Globus pallidus (tissue), 1 donor: ENCODE measurements at regions not wholly inside any gene's neighbourhood (a gene's known extent, or its start where the extent isn't known, plus 50 kb on each side); places are given as distances from the start of the nearest gene placed in this dataset.
A peak's percentile ranks its signal among the peaks of the same experiment; 100 is the strongest.

Source experiments
- DNase-seq: peaks from one replicate; pipeline ENCODE4 v3.0.0-alpha.2; 2015; ENCODE audit warnings: low spot score

- no peak for DNase-seq
These were observed 52.2 kb downstream of the FAT3 start for GRCh38 chr11:92276773-92277172.

- no peak for DNase-seq
These were observed 53.3 kb downstream of the FAT3 start for GRCh38 chr11:92277871-92278270.

GRCh38 chr11:92278791-92279433 lies 54.3 kb downstream of the FAT3 start:
- no peak for DNase-seq

DNA sequence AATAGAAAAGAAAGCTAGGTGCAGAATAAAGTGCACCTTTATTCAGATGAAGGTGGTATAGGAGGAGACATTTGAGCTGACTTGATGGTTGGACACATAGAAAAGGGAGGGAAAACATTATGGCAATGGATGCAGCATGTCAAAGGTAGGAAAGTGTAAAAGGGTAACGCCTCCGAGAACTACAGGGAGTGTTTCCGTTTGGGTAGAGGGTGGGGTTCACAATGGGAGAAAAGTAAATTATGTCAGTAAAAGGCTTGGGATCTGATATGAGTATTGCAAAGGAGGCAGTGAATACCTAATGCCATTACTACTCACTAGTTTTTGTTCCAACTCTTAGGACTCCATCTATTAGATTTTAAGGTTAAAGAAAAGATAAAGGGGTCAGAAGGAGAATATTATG lies 59.5 kb downstream of the FAT3 start:
- no peak for DNase-seq

GRCh38 chr11:92284558-92284957 lies 59.9 kb downstream of the FAT3 start:
- DNase-seq: no peak

DNA sequence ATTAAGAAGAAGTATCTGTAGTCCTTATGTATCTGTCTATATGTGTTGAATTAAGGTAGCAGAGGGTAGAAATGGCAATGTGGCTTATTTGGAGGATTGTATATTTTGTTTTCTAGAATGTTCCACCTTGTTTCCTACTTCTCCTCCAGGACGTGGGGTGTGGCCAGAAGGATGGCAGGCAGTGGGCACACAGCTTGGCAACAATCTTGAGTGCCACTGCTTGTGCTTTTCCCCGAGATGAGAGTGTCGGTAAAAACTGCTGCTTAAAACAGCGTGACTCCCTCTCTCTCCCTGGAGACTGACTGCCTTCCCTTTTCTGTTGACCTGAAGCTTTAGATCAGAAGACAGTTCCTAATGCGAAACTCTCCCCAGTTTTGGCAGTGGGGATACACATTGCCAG lies 61.2 kb downstream of the FAT3 start:
- no peak for DNase-seq

GRCh38 chr11:92286709-92287108 lies 62.1 kb downstream of the FAT3 start:
- DNase-seq: no peak

- DNase-seq: no peak
These were observed 70.8 kb downstream of the FAT3 start for GRCh38 chr11:92295175-92296137.

DNA sequence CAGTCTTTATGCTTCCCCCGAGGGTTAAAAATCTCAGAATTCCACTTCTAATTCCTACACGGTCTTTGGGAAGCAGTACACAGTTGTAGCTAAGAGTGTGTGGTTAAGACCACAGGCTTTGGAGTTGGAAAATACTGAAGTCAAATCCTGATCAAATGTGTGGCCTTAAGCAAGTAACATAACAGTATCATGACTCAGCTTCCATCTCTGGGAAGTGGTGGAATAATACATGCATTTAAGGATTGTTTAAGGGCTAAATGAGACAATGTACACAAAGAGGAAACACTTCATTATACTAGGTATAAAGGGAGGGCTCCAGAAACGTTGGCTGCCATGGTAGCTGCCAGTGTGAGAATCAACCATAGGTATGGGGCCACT lies 71.5 kb downstream of the FAT3 start:
- DNase-seq: no peak

- no peak for DNase-seq
These were observed 73.2 kb downstream of the FAT3 start for GRCh38 chr11:92297567-92298553.

DNA sequence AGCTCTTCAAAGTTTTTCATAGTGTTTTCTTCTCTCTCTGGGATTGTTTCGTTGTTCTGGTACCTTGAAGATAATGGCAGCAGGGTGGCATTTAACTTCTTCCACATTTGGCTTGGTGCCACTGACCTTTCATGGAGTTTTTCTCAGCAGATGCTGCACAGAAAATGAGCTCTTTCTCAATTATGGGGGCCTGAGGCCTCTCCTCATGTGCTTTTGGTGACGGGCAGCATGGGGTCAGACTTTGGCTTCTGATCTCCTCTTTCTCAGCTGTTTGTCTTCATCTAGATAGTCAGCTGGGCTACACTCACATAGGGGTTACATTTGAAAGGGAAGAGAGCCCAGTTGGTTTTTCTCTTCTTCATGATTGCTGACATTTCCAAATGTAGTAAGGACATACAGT lies 76.3 kb downstream of the FAT3 start:
- DNase-seq: no peak

DNA sequence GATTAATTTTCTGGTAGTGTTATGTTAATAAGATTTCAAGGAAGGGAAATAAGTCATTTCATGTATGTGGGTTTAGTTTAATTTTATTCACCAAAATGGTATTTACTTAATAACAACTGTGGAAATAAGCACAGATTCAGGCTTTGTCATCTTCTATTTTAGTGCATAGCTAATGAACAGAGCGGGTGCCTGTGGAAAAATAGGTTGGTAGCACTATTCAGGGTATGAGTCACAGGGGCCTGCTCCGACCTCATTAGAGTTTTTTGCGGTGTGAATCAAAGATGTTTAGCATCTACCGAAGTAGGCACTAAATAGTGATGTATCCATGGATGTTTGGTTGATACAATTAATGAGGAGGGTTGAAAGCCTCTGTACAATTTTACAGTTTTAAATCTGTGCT lies 78.2 kb downstream of the FAT3 start:
- no peak for DNase-seq

GRCh38 chr11:92304271-92304670 lies 79.7 kb downstream of the FAT3 start:
- DNase-seq: no peak

GRCh38 chr11:92306966-92307510 lies 82.4 kb downstream of the FAT3 start:
- no peak for DNase-seq

DNA sequence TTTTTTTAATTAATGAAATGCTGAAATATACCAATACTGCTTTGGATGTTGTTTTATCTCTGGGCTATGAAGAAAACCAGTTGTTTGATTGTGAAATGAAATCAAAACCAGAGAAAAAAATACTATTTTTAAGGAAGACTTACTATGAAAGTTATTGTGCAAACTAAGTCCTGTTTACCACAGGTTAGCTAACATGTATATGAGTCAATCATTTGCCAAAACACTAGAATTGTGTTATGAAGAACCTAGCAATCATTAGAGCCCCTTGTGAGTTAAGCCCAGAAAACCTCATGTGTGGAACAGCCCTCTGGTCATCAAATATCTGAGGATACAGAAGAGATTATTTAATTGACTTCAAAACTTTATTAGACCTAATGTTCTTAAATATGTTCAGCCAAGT lies 83.7 kb downstream of the FAT3 start:
- no peak for DNase-seq

DNA sequence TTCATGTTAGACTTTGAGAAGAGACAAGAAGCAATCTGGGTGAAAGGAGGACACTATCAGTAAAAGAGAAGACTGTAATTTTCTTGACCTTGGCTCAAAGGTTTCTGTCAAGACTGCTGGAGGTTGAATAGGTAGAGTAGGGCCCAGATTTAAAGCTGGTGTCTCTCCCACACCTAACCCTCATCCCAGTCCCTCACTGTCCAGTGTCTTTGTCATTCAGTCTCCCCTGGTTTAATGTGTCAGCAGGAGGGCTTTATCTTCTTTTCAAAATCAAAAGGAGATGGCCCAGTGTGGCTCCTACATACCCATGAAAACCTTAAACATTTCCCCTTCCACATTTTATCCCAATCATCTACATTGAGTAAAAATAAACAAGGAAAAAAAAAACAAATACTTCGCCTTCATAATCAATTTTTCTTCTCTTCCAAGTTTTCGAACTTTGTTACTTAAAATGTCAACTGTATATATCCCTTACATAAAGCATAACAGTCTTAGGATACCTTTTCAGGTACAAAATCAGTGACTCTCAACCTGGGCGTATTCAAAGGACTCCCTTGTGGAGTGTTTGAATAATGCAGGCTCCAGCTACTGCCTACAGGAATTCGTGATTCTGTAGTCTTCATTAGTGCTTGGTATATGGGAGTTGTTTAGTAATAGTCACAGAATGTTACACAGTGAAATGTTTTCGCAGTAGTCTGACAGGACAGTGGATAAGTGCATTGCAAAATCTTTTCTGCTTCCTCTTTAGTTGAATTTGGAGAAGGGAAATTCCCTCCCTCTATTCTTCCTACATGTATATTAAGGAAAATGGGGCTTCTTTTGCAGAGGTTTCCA lies 87.2 kb downstream of the FAT3 start:
- DNase-seq: no peak

DNA sequence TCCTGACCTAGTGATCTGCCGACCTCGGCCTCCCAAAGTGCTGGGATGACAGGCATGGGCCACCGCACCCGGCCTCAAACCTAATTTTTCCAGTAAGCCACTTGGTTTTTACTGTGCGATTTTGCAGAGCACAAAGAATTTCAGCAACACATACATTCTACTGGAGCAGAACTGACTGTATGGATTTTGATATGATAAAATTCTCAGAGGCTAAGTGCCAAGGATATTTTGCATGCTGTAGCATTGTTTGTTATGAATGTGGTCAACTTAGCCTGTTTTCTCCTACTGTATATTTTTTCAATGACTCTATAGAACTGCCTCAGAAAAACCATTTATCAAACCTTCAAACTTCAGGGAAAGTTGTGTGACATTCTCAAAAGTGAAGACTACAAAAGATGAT lies 89.2 kb downstream of the FAT3 start:
- DNase-seq: no peak

GRCh38 chr11:92314499-92314898 lies 89.9 kb downstream of the FAT3 start:
- DNase-seq: peak; percentile 24

- DNase-seq: no peak
These were observed 91.6 kb downstream of the FAT3 start for GRCh38 chr11:92316106-92316809.

DNA sequence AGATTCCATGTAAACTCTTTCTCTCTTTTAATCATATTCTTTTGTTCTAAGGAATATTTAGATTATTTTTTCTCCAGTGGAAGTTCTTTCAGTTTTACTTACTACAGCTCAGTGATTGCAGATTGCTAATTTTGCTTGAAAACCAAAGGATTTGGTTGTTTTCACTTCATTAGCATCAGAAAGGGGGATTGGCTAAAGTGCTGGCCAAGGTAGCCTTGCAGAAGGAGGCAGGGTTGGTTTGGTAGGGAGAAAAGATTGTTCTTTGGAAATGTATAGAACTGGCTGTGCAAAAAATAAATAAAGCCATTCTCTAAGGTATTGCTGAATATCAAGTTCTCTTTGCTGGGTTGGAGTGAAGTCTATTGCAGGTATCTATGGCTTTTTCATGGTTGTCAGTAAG lies 92.6 kb downstream of the FAT3 start:
- DNase-seq: no peak
